ENCODE measurements at regions not wholly inside any gene's neighbourhood (a gene's known extent, or its start where the extent isn't known, plus 50 kb on each side); places are given as distances from the start of the nearest gene placed in this dataset.
"Not testable (repeated sequence)": the region's sequence is repeated elsewhere in the genome, so short reads cannot be mapped to it uniquely, and the experiment has no call there.

- no peak for DNase-seq
Observed at GRCh38 chr14:83257466-83258439, 1724.1 kb upstream of the SEL1L start.

- DNase-seq, result no peak
Observed at GRCh38 chr14:83260751-83261150, 1727.1 kb upstream of the SEL1L start.

GRCh38 chr14:83269583-83269982 lies 1735.9 kb upstream of the SEL1L start:
- DNase-seq, result no peak

- DNase-seq, result no peak
Observed at GRCh38 chr14:83271663-83272062, 1738.0 kb upstream of the SEL1L start.

GRCh38 chr14:83280719-83281118 lies 1747.1 kb upstream of the SEL1L start:
- DNase-seq, result no peak

GRCh38 chr14:83282706-83283105 lies 1749.1 kb upstream of the SEL1L start:
- no peak for DNase-seq

- no peak for DNase-seq
Observed at GRCh38 chr14:83287300-83287699, 1753.6 kb upstream of the SEL1L start.

- no peak for DNase-seq
Observed at GRCh38 chr14:83289390-83289789, 1755.7 kb upstream of the SEL1L start.

GRCh38 chr14:83289896-83290295 lies 1756.2 kb upstream of the SEL1L start:
- DNase-seq, result no peak

- no peak for DNase-seq
Observed at GRCh38 chr14:83290447-83290846, 1756.8 kb upstream of the SEL1L start.

- no peak for DNase-seq
Observed at GRCh38 chr14:83291714-83292113, 1758.1 kb upstream of the SEL1L start.

- DNase-seq, result no peak
Observed at GRCh38 chr14:83294941-83295340, 1761.3 kb upstream of the SEL1L start.

GRCh38 chr14:83297361-83297760 lies 1763.7 kb upstream of the SEL1L start:
- DNase-seq, result no peak

GRCh38 chr14:83298016-83298415 lies 1764.4 kb upstream of the SEL1L start:
- not testable (repeated sequence) for DNase-seq

GRCh38 chr14:83300476-83301064 lies 1766.9 kb upstream of the SEL1L start:
- DNase-seq, result no peak

- no peak for DNase-seq
Observed at GRCh38 chr14:83301791-83302190, 1768.1 kb upstream of the SEL1L start.

- DNase-seq, result no peak
Observed at GRCh38 chr14:83309211-83309610, 1775.6 kb upstream of the SEL1L start.

- no peak for DNase-seq
Observed at GRCh38 chr14:83309833-83310232, 1776.2 kb upstream of the SEL1L start.

GRCh38 chr14:83312511-83312910 lies 1778.9 kb upstream of the SEL1L start:
- DNase-seq, result no peak

- no peak for DNase-seq
Observed at GRCh38 chr14:83314764-83315163, 1781.1 kb upstream of the SEL1L start.

- no peak for DNase-seq
Observed at GRCh38 chr14:83316356-83316755, 1782.7 kb upstream of the SEL1L start.

- DNase-seq, result no peak
Observed at GRCh38 chr14:83320837-83321236, 1787.2 kb upstream of the SEL1L start.

GRCh38 chr14:83331513-83331912 lies 1797.9 kb upstream of the SEL1L start:
- DNase-seq, result no peak

- DNase-seq, result no peak
Observed at GRCh38 chr14:83342590-83342989, 1808.9 kb upstream of the SEL1L start.

Data from activated gamma-delta T cell (primary cell).